Body of pancreas (tissue), 4 donors: ENCODE measurements at regions not wholly inside any gene's neighbourhood (a gene's known extent, or its start where the extent isn't known, plus 50 kb on each side); places are given as distances from the start of the nearest gene placed in this dataset.
"Not testable (repeated sequence)": the region's sequence is repeated elsewhere in the genome, so short reads cannot be mapped to it uniquely, and the experiment has no call there.

Source experiments
- ATAC-seq: fragments of 150-250 bp; one replicate; pipeline ENCODE4 v1.9.1; 2016
- DNase-seq, 4 donors: peaks; one replicate each; pipeline ENCODE4 v3.0.0-alpha.2; 2019
- H3K27ac ChIP-seq, 4 donors: fragments of 200-600 bp; sonication (generic); 1 replicate in 3 of 4; 2 replicates in 1 of 4; pipeline versions ENCODE4 v1.5.1 to v1.6.1; 2016 to 2019; ENCODE audit warnings: mild to moderate bottlenecking in 1 of 4, mixed read lengths in 1 of 4, moderate library complexity in 1 of 4
- H3K27me3 ChIP-seq, 2 donors: fragments of 200-600 bp; sonication (generic); one replicate each; pipeline ENCODE4 v1.6.0; 2016; ENCODE audit warnings: mild to moderate bottlenecking in 1 of 2
- H3K36me3 ChIP-seq, 2 donors: fragments of 200-600 bp; sonication (generic); replicated peaks in 1 of 2; 2 replicates each; pipeline ENCODE4 v1.5.1; 2016; ENCODE audit warnings: low read depth in 2 of 2; ENCODE audit not compliant: insufficient read depth in 1 of 2
- H3K4me1 ChIP-seq: fragments of 200-600 bp; sonication (generic); one replicate; pipeline ENCODE4 v1.6.0; 2016
- H3K4me3 ChIP-seq, 2 donors: fragments of 200-600 bp; sonication (generic); 1 replicate in 1 of 2; 2 replicates in 1 of 2; pipeline ENCODE4 v1.5.1; 2016 to 2019
- H3K9me3 ChIP-seq, 3 donors: fragments of 200-600 bp; sonication (generic); 1 replicate in 2 of 3; 2 replicates in 1 of 3; pipeline ENCODE4 v1.5.1; 2016
- CTCF ChIP-seq, 7 experiments: fragments of 450-650 bp in 4 of 7; fragments of 200-600 bp in 3 of 7; sonication (generic) in 3 of 7; IDR thresholded peaks; one replicate each; pipeline ENCODE4 v1.5.1; 2016 to 2019; ENCODE audit warnings: antibody characterized with exemption in 7 of 7
- POLR2A ChIP-seq, 3 donors: fragments of 450-650 bp; IDR thresholded peaks; one replicate each; pipeline ENCODE4 v1.6.1; 2016; ENCODE audit warnings: antibody characterized with exemption in 3 of 3, mild to moderate bottlenecking in 2 of 3
- WGBS, 2 donors: methylation state at CpG; one replicate each; pipeline ENCODE4 v1.1.5; 2017; 5-methylcytosine and 5-hydroxymethylcytosine counted together
- intact Hi-C: fragments of 100-400 bp; cut with DNase I; formaldehyde crosslinking; loops from one replicate; pipeline ENCODE4 v1.15.1; 2023

- ATAC-seq: peak; percentile 52
- Histone ChIP-seq H3K27me3 (no peaks in the 10 kb centered on the region), H3K4me1 (peaks cover 69% of the 10 kb centered on the region), H3K36me3 (no peaks in the 10 kb centered on the region), H3K9me3 (no peaks in the 10 kb centered on the region), H3K27ac (peak overlapping the region; percentile 22 to 89 (median 88)), H3K4me3 (no peak overlapping the region)
- peak in 1 of 4 donors; percentile 6 for DNase-seq
- TF ChIP-seq CTCF (IDR thresholded peaks at IDR 0.05) (no peak), POLR2A (IDR thresholded peaks at IDR 0.05) (no peak)
- 13 to 23% methylated on average over 3 of the region's 3 CpGs for WGBS, 2 donors
- intact Hi-C loops: no loop called here
Observed at GRCh38 chr5:56637321-56637920, 177.9 kb upstream of the MAP3K1 start.

GRCh38 chr5:56633950-56634349 lies 181.4 kb upstream of the MAP3K1 start:
- no peak for ATAC-seq
- no peaks in the 10 kb centered on the region for H3K27me3 ChIP-seq
- H3K36me3 ChIP-seq: no peaks in the 10 kb centered on the region
- no peak overlapping the region for H3K4me3 ChIP-seq
- DNase-seq: no peak
- H3K4me1 ChIP-seq: peaks cover 38% of the 10 kb centered on the region
- TF ChIP-seq CTCF (IDR thresholded peaks at IDR 0.05) (no peak), POLR2A (IDR thresholded peaks at IDR 0.05) (no peak)
- WGBS, 2 donors: 88% methylated on average over 1 of the region's 1 CpG
- no peaks in the 10 kb centered on the region for H3K9me3 ChIP-seq
- intact Hi-C loops: no loop called here
- peak overlapping the region in 1 of 4 donors; percentile 20 for H3K27ac ChIP-seq

- no peak for TF ChIP-seq CTCF (IDR thresholded peaks at IDR 0.05)
- TF ChIP-seq POLR2A (IDR thresholded peaks at IDR 0.05): no peak
- ATAC-seq (no peak), DNase-seq (no peak)
- Histone ChIP-seq H3K4me1 (peaks cover 27% of the 10 kb centered on the region), H3K36me3 (no peaks in the 10 kb centered on the region), H3K27ac (no peak overlapping the region), H3K27me3 (no peaks in the 10 kb centered on the region), H3K9me3 (no peaks in the 10 kb centered on the region), H3K4me3 (no peak overlapping the region)
- intact Hi-C loops: no loop called here
- WGBS, 2 donors: 69% methylated on average over 1 of the region's 1 CpG
Observed at GRCh38 chr5:56632939-56633338, 182.4 kb upstream of the MAP3K1 start.

- H3K36me3 ChIP-seq: no peaks in the 10 kb centered on the region
- H3K4me1 ChIP-seq: peaks cover 20% of the 10 kb centered on the region
- TF ChIP-seq CTCF (IDR thresholded peaks at IDR 0.05) (no peak), POLR2A (IDR thresholded peaks at IDR 0.05) (no peak)
- no peak overlapping the region for H3K27ac ChIP-seq
- DNase-seq (peak in 1 of 4 donors; percentile 24), ATAC-seq (no peak)
- intact Hi-C loops: no loop called here
- 47 to 58% methylated on average over 2 of the region's 2 CpGs for WGBS, 2 donors
- no peak overlapping the region for H3K4me3 ChIP-seq
- no peaks in the 10 kb centered on the region for H3K9me3 ChIP-seq
- no peaks in the 10 kb centered on the region for H3K27me3 ChIP-seq
Observed at GRCh38 chr5:56632199-56632598, 183.2 kb upstream of the MAP3K1 start.

- ATAC-seq: no peak
- 60 to 61% methylated on average over 2 of the region's 2 CpGs for WGBS, 2 donors
- no peaks in the 10 kb centered on the region for H3K36me3 ChIP-seq
- no peaks in the 10 kb centered on the region for H3K9me3 ChIP-seq
- TF ChIP-seq CTCF (IDR thresholded peaks at IDR 0.05) (no peak), POLR2A (IDR thresholded peaks at IDR 0.05) (no peak)
- no peaks in the 10 kb centered on the region for H3K27me3 ChIP-seq
- DNase-seq: no peak
- no peak overlapping the region for H3K4me3 ChIP-seq
- intact Hi-C loops: no loop called here
- no peak overlapping the region for H3K27ac ChIP-seq
- peaks cover 15% of the 10 kb centered on the region for H3K4me1 ChIP-seq
Observed at GRCh38 chr5:56631719-56632118, 183.6 kb upstream of the MAP3K1 start.

- DNase-seq, H3K27ac ChIP-seq, H3K4me1 ChIP-seq, ATAC-seq, H3K9me3 ChIP-seq, H3K27me3 ChIP-seq, intact Hi-C loops, H3K4me3 ChIP-seq, H3K36me3 ChIP-seq: not testable (repeated sequence)
- WGBS, 2 donors: 90 to 95% methylated on average over 2 to 4 of the region's 4 CpGs
Observed at GRCh38 chr5:56628616-56629015, 186.7 kb upstream of the MAP3K1 start.
